ENCODE measurements at regions not wholly inside any gene's neighbourhood (a gene's known extent, or its start where the extent isn't known, plus 50 kb on each side); places are given as distances from the start of the nearest gene placed in this dataset.

GRCh38 chr4:59630922-59631321 is 1569.2 kb upstream of the ADGRL3 start:
- no peaks in the 10 kb centered on the region for H3K27me3 Mint-ChIP-seq (ENCODE audit: low read depth)
- no peak overlapping the region for H3K18ac ChIP-seq (ENCODE audit: insufficient read length, low read depth, low read length)
- H3K56ac ChIP-seq (ENCODE audit: insufficient read length, low read depth, low read length): no peak overlapping the region
- no peak overlapping the region for H3K9ac ChIP-seq (ENCODE audit: extremely low read depth, insufficient read length, low read length)
- no peak overlapping the region for H3T11ph ChIP-seq (ENCODE audit: low read length)
- no peaks in the 10 kb centered on the region for H3K23me2 ChIP-seq (ENCODE audit: insufficient read length, low read depth, low read length, poor library complexity, severe bottlenecking)
- no peak overlapping the region for H4K91ac ChIP-seq (ENCODE audit: insufficient read length, low read depth, low read length)
- no peak overlapping the region for H2BK120ac ChIP-seq (ENCODE audit: low read depth, low read length, poor library complexity, severe bottlenecking)
- H2BK15ac ChIP-seq (ENCODE audit: low read depth, low read length): no peak overlapping the region
- H3K36me3 Mint-ChIP-seq (ENCODE audit: insufficient read depth in 1 of 3, low read depth in 3 of 3): no peaks in the 10 kb centered on the region; a peak in 2 of 7 replicates
- no peak overlapping the region for H4K8ac ChIP-seq (replicated peaks; ENCODE audit: insufficient read length, low read depth, low read length)
- no peak overlapping the region for H2AK5ac ChIP-seq (ENCODE audit: insufficient read length, low read length)
- TF ChIP-seq CTCF (conservative IDR thresholded peaks at IDR 0.05): no peak
- H2AFZ ChIP-seq (ENCODE audit: low read length): no peak overlapping the region
- H3K4me2 ChIP-seq (ENCODE audit: insufficient read depth, insufficient read length, low read length): no peak overlapping the region
- no peak overlapping the region for H2BK5ac ChIP-seq (ENCODE audit: insufficient read length, low read length)
- no peaks in the 10 kb centered on the region for H3K4me1 Mint-ChIP-seq
- H3K79me1 ChIP-seq (ENCODE audit: insufficient read depth, low read depth, low read length, poor library complexity, severe bottlenecking): no peaks in the 10 kb centered on the region
- H3K14ac ChIP-seq (ENCODE audit: insufficient read depth, low read length): no peak overlapping the region
- peaks cover 3 to 4% of the 10 kb centered on the region in 2 experiments; a peak in 1 of 5 replicates for H3K9me3 Mint-ChIP-seq
- H4K5ac ChIP-seq (ENCODE audit: insufficient read length, low read depth, low read length): no peak overlapping the region
- no peaks in the 10 kb centered on the region for H3K9me3 ChIP-seq (ENCODE audit: control insufficient read depth, low read depth, low read length)
- H4K20me1 ChIP-seq (ENCODE audit: control insufficient read depth, insufficient read depth, insufficient read length): no peaks in the 10 kb centered on the region
- no peak overlapping the region for H2BK20ac ChIP-seq (ENCODE audit: low read depth, low read length, poor library complexity, severe bottlenecking)
- H2BK12ac ChIP-seq (ENCODE audit: insufficient read length, low read depth, low read length): no peak overlapping the region
- no peaks in the 10 kb centered on the region; the same call in 1 of the 2 replicates for H3K27me3 ChIP-seq (ENCODE audit: insufficient read depth, low read length)
- no peak overlapping the region for H3K27ac ChIP-seq (ENCODE audit: insufficient read length, low read depth, low read length)
- no peak for DNase-seq
- H3K4me1 ChIP-seq (ENCODE audit: insufficient read depth, low read length): no peaks in the 10 kb centered on the region
- H3K23ac ChIP-seq (ENCODE audit: insufficient read length, low read depth, low read length): no peak overlapping the region
- no peak overlapping the region for H3K4me3 Mint-ChIP-seq
- no peaks in the 10 kb centered on the region for H3K79me2 ChIP-seq (ENCODE audit: insufficient read depth, low read length)
- H3K27ac Mint-ChIP-seq: no peak overlapping the region
- H3K4ac ChIP-seq (ENCODE audit: low read depth, low read length): no peak overlapping the region

Measured in H9 (cell line).